ENCODE measurements at regions not wholly inside any gene's neighbourhood (a gene's known extent, or its start where the extent isn't known, plus 50 kb on each side); places are given as distances from the start of the nearest gene placed in this dataset.

DNA sequence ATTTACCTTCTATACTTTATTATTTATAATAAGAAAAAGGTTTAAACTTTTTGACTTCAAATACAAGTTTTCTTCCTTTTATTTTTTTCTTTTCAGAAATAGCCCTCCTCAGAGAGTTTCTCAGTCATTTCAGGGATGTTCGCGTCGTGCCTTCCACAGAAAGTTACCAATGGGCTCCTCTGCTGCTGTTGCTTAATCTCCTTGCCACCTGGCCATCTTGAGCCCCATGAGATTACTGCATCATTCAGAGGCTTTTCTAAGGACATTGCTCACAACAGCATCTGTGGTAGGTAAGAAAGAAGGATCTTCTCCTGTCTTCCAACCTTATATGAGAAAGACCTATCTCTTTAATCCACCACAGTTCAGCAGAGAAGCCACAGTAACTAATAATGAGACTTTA lies 1361.9 kb upstream of the ADGRL3 start:
- Mint-ChIP-seq H3K27me3 (ENCODE audit: unreplicated experiment) (no peaks in the 10 kb centered on the region), H3K27ac (ENCODE audit: unreplicated experiment) (no peak overlapping the region), H3K9me3 (ENCODE audit: low read depth, unreplicated experiment) (peaks cover 4% of the 10 kb centered on the region), H3K4me3 (ENCODE audit: low read depth, unreplicated experiment) (no peak overlapping the region), H3K36me3 (ENCODE audit: insufficient read depth, unreplicated experiment) (no peaks in the 10 kb centered on the region), H3K4me1 (ENCODE audit: low read depth, unreplicated experiment) (no peaks in the 10 kb centered on the region)
- BruUV-seq (replicated peaks) = no TSS peak
- CTCF ChIA-PET = no interaction called here
- no peak for DNase-seq
- TF ChIP-seq, protein P1, sequence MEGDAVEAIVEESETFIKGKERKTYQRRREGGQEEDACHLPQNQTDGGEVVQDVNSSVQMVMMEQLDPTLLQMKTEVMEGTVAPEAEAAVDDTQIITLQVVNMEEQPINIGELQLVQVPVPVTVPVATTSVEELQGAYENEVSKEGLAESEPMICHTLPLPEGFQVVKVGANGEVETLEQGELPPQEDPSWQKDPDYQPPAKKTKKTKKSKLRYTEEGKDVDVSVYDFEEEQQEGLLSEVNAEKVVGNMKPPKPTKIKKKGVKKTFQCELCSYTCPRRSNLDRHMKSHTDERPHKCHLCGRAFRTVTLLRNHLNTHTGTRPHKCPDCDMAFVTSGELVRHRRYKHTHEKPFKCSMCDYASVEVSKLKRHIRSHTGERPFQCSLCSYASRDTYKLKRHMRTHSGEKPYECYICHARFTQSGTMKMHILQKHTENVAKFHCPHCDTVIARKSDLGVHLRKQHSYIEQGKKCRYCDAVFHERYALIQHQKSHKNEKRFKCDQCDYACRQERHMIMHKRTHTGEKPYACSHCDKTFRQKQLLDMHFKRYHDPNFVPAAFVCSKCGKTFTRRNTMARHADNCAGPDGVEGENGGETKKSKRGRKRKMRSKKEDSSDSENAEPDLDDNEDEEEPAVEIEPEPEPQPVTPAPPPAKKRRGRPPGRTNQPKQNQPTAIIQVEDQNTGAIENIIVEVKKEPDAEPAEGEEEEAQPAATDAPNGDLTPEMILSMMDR (IDR thresholded peaks at IDR 0.05; ENCODE audit: unreplicated experiment) = no peak
- intact Hi-C loops (cut with micrococcal nuclease; ENCODE audit: unreplicated experiment) = no loop called here

DNA sequence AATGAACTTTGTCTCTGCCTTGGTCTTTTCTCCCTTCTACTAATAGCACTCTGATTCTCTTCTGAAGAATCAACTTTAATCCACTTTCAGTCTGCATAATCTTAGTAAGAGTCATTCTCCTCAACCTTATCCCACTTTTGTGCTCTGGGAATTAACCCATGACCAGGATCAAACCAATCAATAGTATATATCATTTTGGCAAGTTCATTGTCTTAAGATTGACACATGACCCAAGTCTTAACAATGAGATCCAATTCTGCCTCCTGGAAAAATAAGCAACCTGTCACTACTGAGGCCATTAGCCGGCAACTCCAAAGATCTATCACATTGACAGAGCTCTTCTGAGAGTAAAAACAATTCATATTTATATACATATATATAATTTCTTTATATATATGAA lies 1358.4 kb upstream of the ADGRL3 start:
- no TSS peak for BruUV-seq (replicated peaks)
- TF ChIP-seq, protein P1 (IDR thresholded peaks at IDR 0.05; ENCODE audit: unreplicated experiment) = no peak
- H3K9me3 Mint-ChIP-seq (ENCODE audit: low read depth, unreplicated experiment) = peaks cover 11% of the 10 kb centered on the region
- H3K36me3 Mint-ChIP-seq (ENCODE audit: insufficient read depth, unreplicated experiment) = no peaks in the 10 kb centered on the region
- CTCF ChIA-PET = no interaction called here
- intact Hi-C loops (cut with micrococcal nuclease; ENCODE audit: unreplicated experiment) = no loop called here
- H3K27me3 Mint-ChIP-seq (ENCODE audit: unreplicated experiment) = no peaks in the 10 kb centered on the region
- H3K4me3 Mint-ChIP-seq (ENCODE audit: low read depth, unreplicated experiment) = no peak overlapping the region
- DNase-seq = no peak
- H3K4me1 Mint-ChIP-seq (ENCODE audit: low read depth, unreplicated experiment) = no peaks in the 10 kb centered on the region
- H3K27ac Mint-ChIP-seq (ENCODE audit: unreplicated experiment) = no peak overlapping the region

DNA sequence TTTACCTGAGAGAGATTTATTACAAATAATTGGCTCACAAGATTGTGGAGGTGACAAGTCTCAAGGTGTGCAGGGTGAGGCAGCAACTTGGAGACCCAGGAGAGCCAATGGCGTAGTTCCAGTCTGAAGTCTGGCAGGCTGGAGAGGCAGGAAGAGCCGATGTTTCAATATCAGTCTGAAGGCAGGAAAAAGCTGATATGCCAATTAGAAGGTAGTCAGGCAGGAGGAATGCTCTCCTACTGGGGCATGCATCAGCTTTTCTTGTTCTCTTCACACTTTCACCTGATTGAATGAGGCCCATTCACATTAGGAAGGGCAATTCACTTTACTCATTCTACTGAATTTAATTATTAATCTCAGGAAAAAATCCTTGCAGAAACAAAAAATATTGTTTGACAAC lies 1351.7 kb upstream of the ADGRL3 start:
- Mint-ChIP-seq H3K27ac (ENCODE audit: unreplicated experiment) (no peak overlapping the region), H3K27me3 (ENCODE audit: unreplicated experiment) (no peaks in the 10 kb centered on the region), H3K4me3 (ENCODE audit: low read depth, unreplicated experiment) (no peak overlapping the region), H3K4me1 (ENCODE audit: low read depth, unreplicated experiment) (no peaks in the 10 kb centered on the region), H3K9me3 (ENCODE audit: low read depth, unreplicated experiment) (peaks cover 7% of the 10 kb centered on the region), H3K36me3 (ENCODE audit: insufficient read depth, unreplicated experiment) (no peaks in the 10 kb centered on the region)
- TF ChIP-seq, protein P1 (IDR thresholded peaks at IDR 0.05; ENCODE audit: unreplicated experiment) = no peak
- BruUV-seq (replicated peaks) = no TSS peak
- no peak for DNase-seq
- CTCF ChIA-PET = no interaction called here
- intact Hi-C loops (cut with micrococcal nuclease; ENCODE audit: unreplicated experiment) = no loop called here

DNA sequence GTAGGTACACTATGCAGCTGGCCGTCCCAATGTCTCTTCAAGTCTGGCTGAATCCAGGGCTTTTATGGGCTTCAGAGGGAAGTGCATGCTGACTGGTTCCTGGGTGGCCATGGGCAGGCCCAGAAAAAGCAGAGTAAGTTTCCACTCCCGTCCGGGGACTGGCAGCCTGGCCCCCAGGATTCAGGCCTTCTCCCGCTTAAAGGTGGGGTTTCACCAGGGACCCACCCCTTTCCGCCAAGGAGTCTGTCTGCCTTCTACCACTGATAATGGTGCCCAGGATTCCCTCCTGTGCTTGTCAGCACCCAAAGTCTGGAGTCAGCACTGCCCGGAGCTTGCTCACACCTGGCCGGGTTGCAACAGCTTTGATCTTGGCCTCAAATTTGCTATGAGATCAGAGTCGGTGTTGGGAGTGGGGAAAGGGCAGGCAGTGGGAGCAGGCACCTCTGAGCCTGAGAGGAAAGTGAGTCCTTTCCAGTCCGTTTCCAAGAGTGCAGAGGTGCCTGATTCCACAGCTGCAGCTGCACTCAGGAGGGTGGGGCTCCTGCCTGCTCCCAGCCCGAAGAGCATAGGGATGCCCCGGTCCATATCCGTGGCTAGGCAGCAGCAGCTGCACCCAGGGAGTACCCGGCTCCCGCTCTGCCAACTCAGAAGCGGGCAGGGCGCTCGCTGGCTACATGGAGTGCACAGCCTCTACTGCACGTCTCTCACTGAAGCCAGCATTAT lies 1344.3 kb upstream of the ADGRL3 start:
- BruUV-seq (replicated peaks) = no TSS peak
- H3K27ac Mint-ChIP-seq (ENCODE audit: unreplicated experiment) = no peak overlapping the region
- no peaks in the 10 kb centered on the region for H3K4me1 Mint-ChIP-seq (ENCODE audit: low read depth, unreplicated experiment)
- H3K27me3 Mint-ChIP-seq (ENCODE audit: unreplicated experiment) = no peaks in the 10 kb centered on the region
- DNase-seq = no peak
- H3K36me3 Mint-ChIP-seq (ENCODE audit: insufficient read depth, unreplicated experiment) = no peaks in the 10 kb centered on the region
- no peak overlapping the region for H3K4me3 Mint-ChIP-seq (ENCODE audit: low read depth, unreplicated experiment)
- CTCF ChIA-PET = no interaction called here
- intact Hi-C loops (cut with micrococcal nuclease; ENCODE audit: unreplicated experiment) = no loop called here
- TF ChIP-seq, protein P1 (IDR thresholded peaks at IDR 0.05; ENCODE audit: unreplicated experiment) = no peak
- peaks cover 2% of the 10 kb centered on the region for H3K9me3 Mint-ChIP-seq (ENCODE audit: low read depth, unreplicated experiment)

Data from Calu3 (cell line).